PC-9 (cell line): ENCODE measurements at regions not wholly inside any gene's neighbourhood (a gene's known extent, or its start where the extent isn't known, plus 50 kb on each side); places are given as distances from the start of the nearest gene placed in this dataset.

Source experiments
- BruUV-seq: library from RNA; stranded (reverse); fragments of 400-500 nt; replicated peaks from 2 replicates; lab custom pipeline; 2021; lab: Mats Ljungman, UMichigan
- CTCF ChIA-PET: fragments of 300-600 bp; sonication (Branson Sonifier 250); formaldehyde crosslinking; loops from one replicate; lab custom pipeline; 2022; ENCODE audit warnings: antibody characterized with exemption; lab: Charles Lee
- POLR2A ChIA-PET: fragments of 300-600 bp; sonication (Branson Sonifier 250); formaldehyde crosslinking; loops from one replicate; lab custom pipeline; 2022; ENCODE audit warnings: antibody characterized with exemption; ENCODE audit not compliant: unreplicated experiment; lab: Charles Lee
- DNase-seq, 2 experiments: peaks; one replicate each; pipeline versions ENCODE4 v3.0.0 to v3.0.0-alpha.2; 2015 to 2022; ENCODE audit warnings: mixed read lengths in 1 of 2
- H2AFZ ChIP-seq: fragments of 200-600 bp; sonication (generic); 2 replicates; pipeline ENCODE4 v1.8.1; 2017; ENCODE audit warnings: antibody characterized with exemption
- H3F3A ChIP-seq: fragments of 200-600 bp; sonication (generic); 2 replicates; pipeline ENCODE4 v1.8.1; 2017; ENCODE audit warnings: antibody characterized with exemption, mild to moderate bottlenecking, low read depth; ENCODE audit not compliant: insufficient read depth
- H3K27ac ChIP-seq: fragments of 200-600 bp; sonication (generic); 2 replicates; pipeline ENCODE4 v1.6.1; 2016; ENCODE audit warnings: mixed run types
- H3K27me3 ChIP-seq: fragments of 200-600 bp; sonication (generic); 2 replicates; pipeline ENCODE4 v1.6.1; 2016; ENCODE audit warnings: low read depth, mixed run types; ENCODE audit not compliant: insufficient read depth
- H3K36me3 ChIP-seq: fragments of 200-600 bp; sonication (generic); 2 replicates; pipeline ENCODE4 v1.6.1; 2016; ENCODE audit warnings: low read depth, mixed run types
- H3K4me1 ChIP-seq: fragments of 200-600 bp; sonication (generic); replicated peaks from 2 replicates; pipeline ENCODE4 v1.6.1; 2016; ENCODE audit warnings: mixed run types; ENCODE audit not compliant: insufficient read depth
- H3K4me2 ChIP-seq: fragments of 200-600 bp; sonication (generic); 2 replicates; pipeline ENCODE4 v1.6.1; 2017; ENCODE audit warnings: mixed run types
- H3K4me3 ChIP-seq: fragments of 200-600 bp; sonication (generic); 2 replicates; pipeline ENCODE4 v1.6.1; 2016; ENCODE audit warnings: mixed run types
- H3K79me2 ChIP-seq: fragments of 200-600 bp; sonication (generic); 2 replicates; pipeline ENCODE4 v1.6.1; 2017; ENCODE audit warnings: low read depth, mixed run types
- H3K9me2 ChIP-seq: fragments of 200-600 bp; sonication (generic); 2 replicates; pipeline ENCODE4 v1.8.1; 2017; ENCODE audit warnings: mild to moderate bottlenecking; ENCODE audit not compliant: insufficient read depth
- H3K9me3 ChIP-seq: fragments of 200-600 bp; sonication (generic); 2 replicates; pipeline ENCODE4 v1.8.1; 2016; ENCODE audit warnings: low read depth; ENCODE audit not compliant: insufficient read depth
- H4K20me1 ChIP-seq: fragments of 200-600 bp; sonication (generic); 2 replicates; pipeline ENCODE4 v1.8.1; 2017; ENCODE audit not compliant: insufficient read depth
- CTCF ChIP-seq: fragments of 200-600 bp; sonication (generic); conservative IDR thresholded peaks from 2 replicates; pipeline ENCODE4 v1.6.1; 2017; ENCODE audit warnings: mixed run types, antibody characterized with exemption, mild to moderate bottlenecking, moderate library complexity
- EZH2 ChIP-seq: fragments of 200-600 bp; sonication (generic); IDR thresholded peaks from 2 replicates; pipeline ENCODE4 v1.8.0; 2017; ENCODE audit warnings: antibody characterized with exemption, low read depth
- intact Hi-C: fragments of 100-400 bp; cut with micrococcal nuclease; formaldehyde crosslinking; loops from one replicate; pipeline ENCODE4 v1.10.0; 2022; ENCODE audit not compliant: unreplicated experiment

DNA sequence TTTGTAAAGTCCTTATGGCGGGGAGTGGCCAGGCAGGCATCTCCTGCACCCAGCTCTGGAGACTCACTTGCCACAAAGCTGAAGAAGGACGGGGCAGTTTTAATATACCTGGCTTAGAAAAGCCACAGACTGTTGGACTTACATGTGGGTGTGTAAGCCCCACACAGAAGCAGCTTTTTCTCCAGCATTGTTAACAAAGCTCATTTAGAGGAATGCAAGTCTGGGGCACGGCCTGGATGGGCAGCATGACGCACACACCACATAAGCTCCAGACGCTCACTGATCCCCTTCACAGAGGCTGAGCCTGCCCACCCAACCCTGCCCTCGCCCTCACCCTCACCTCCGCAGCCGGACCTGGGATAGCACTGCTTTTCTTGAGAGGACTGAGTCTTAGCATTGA, 58.0 kb upstream of the PDE8B start:
- Histone ChIP-seq H3F3A (no peaks in the 10 kb centered on the region), H3K27ac (no peak overlapping the region), H3K9me2 (no peaks in the 10 kb centered on the region), H3K4me1 (no peaks in the 10 kb centered on the region), H3K79me2 (no peaks in the 10 kb centered on the region), H2AFZ (no peak overlapping the region), H3K4me3 (no peak overlapping the region), H3K27me3 (no peaks in the 10 kb centered on the region), H3K9me3 (no peaks in the 10 kb centered on the region), H4K20me1 (no peaks in the 10 kb centered on the region), H3K36me3 (no peaks in the 10 kb centered on the region), H3K4me2 (no peak overlapping the region)
- TF ChIP-seq EZH2 (no peak), CTCF (no peak)
- intact Hi-C loops, result no loop called here
- ChIA-PET POLR2A (interaction anchor here (0.5 kb wide), 1 partner anchor 758 kb away, joined by 7 read pairs; no protein-coding TSS in a partner anchor), CTCF (interaction anchor here (0.5 to 0.6 kb wide), 2 partner anchors 277 to 1041 kb away, joined by 3 to 7 read pairs; no protein-coding TSS in a partner anchor)
- no TSS peak for BruUV-seq
- DNase-seq, result no peak

DNA sequence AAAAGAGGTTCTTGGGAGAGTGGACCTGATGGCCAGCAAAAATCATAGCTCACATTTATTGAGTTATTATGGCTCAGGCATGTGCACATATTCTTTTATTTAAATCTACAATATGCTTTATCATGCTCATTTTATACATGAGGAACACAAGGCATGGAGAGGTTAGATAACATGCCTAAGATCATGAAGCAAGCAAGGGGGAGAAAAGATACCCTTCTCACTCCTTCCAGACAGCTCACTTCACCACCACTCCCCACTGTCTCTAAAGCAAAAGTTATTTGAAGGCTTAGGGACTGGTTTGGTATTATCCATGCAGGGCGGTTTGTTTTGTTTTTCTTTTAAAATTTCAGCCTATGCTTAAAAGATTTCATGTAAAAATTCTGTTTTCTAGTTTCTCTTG, 59.0 kb upstream of the PDE8B start:
- Histone ChIP-seq H3K79me2 (no peaks in the 10 kb centered on the region), H4K20me1 (no peaks in the 10 kb centered on the region), H3K4me1 (no peaks in the 10 kb centered on the region), H3K36me3 (no peaks in the 10 kb centered on the region), H3K27me3 (no peaks in the 10 kb centered on the region), H3K27ac (no peak overlapping the region), H3F3A (no peaks in the 10 kb centered on the region), H2AFZ (no peak overlapping the region), H3K4me2 (no peak overlapping the region), H3K9me3 (no peaks in the 10 kb centered on the region), H3K4me3 (no peak overlapping the region), H3K9me2 (no peaks in the 10 kb centered on the region)
- intact Hi-C loops, result no loop called here
- no TSS peak for BruUV-seq
- ChIA-PET CTCF (no interaction called here), POLR2A (no interaction called here)
- TF ChIP-seq CTCF, result no peak
- TF ChIP-seq EZH2, result no peak
- DNase-seq, result no peak

DNA sequence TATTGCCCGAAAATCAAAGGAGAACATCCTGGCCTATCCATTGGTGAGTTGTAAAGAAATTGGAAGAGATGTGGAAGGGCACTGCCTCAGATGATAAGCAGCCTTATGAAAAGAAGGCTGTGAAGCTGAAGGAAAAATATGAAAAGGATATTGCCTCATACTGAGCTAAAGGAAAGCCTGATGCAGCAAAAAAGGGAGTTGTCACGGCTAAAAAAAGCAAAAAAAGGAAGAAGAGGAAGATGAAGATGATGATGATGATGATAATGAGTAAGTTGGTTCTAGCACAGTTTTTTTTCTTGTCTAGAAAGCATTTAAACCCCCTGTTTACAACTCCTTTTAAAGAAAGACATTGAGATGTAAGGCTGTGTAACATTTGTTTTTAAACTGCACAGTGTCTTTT, 59.8 kb upstream of the ZBED3 start:
- TF ChIP-seq EZH2 (no peak), CTCF (no peak)
- Histone ChIP-seq H3K27me3 (no peaks in the 10 kb centered on the region), H3F3A (no peaks in the 10 kb centered on the region), H3K4me3 (no peak overlapping the region), H3K79me2 (no peaks in the 10 kb centered on the region), H3K9me2 (no peaks in the 10 kb centered on the region), H2AFZ (no peak overlapping the region), H3K9me3 (no peaks in the 10 kb centered on the region), H3K27ac (no peak overlapping the region), H3K36me3 (no peaks in the 10 kb centered on the region), H3K4me2 (no peak overlapping the region), H4K20me1 (no peaks in the 10 kb centered on the region), H3K4me1 (no peaks in the 10 kb centered on the region)
- BruUV-seq, result no TSS peak
- ChIA-PET POLR2A (no interaction called here), CTCF (no interaction called here)
- no peak for DNase-seq
- intact Hi-C loops, result no loop called here
